HepG2 (cell line): ENCODE measurements at regions not wholly inside any gene's neighbourhood (a gene's known extent, or its start where the extent isn't known, plus 50 kb on each side); places are given as distances from the start of the nearest gene placed in this dataset.

Experiments used
- ATF2 ChIP-seq: sonication (generic); formaldehyde crosslinking; IDR thresholded peaks from 2 replicates; pipeline ENCODE4 v1.4.0; 2020; ENCODE audit warnings: missing genetic modification reagents
- NFE2L2 ChIP-seq: fragments of 150-350 bp; IDR thresholded peaks from 2 replicates; pipeline ENCODE4 v1.6.1; 2014; ENCODE audit warnings: low read length
- NR3C1 ChIP-seq: sonication (generic); formaldehyde crosslinking; IDR thresholded peaks from 2 replicates; pipeline ENCODE4 v1.4.0; 2020; ENCODE audit warnings: missing genetic modification reagents

GRCh38 chr16:86108062-86108461 is 209.1 kb downstream of the IRF8 start:
- TF ChIP-seq ATF2 (CRISPR knock-in tag) (no peak), NFE2L2 (no peak), NR3C1 (CRISPR knock-in tag) (no peak)
